ENCODE measurements at regions not wholly inside any gene's neighbourhood (a gene's known extent, or its start where the extent isn't known, plus 50 kb on each side); places are given as distances from the start of the nearest gene placed in this dataset.
"Not testable (repeated sequence)": the region's sequence is repeated elsewhere in the genome, so short reads cannot be mapped to it uniquely, and the experiment has no call there.

DNA sequence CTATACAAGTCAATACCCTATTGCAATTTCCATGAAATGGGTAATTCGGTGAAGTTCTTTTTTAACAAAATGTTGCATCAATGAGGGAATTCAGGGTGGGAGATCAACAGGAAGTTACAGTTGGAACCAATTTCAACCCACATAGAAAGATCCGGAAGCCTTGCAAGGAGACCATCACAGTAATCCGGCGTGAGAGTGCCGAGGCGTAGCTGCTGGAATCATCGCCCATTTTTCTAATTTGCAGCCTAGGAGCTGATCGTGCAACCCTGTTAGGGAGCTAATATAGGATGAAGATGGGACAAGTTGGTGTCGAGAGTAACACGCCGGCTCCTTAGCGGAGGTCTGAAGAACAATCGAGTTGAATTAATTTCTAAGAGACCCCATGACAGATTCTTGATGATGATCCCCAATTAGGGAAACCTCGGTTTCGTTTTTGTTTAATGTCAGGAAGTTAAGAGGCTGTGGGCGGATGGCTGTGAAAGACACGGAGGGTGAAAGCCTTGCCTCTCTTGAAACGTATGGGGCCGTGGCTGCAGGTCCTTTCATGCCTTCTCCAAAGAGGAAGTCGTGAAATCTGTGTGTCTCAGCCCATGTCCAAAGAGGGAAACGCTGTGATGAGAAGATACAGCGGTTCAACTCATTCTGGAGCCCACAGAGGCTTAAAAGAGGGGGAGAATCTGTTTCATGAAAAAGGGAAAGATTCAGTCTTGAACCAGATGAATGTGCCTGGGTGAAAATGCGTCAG, 51.2 kb upstream of the CARD11 start:
- DNase-seq (ENCODE audit: low read depth): no peak
- no peak overlapping the region for H3K4me3 ChIP-seq (ENCODE audit: low read depth, low read length)

- no peak overlapping the region for H3K4me3 ChIP-seq (ENCODE audit: low read depth, low read length)
- DNase-seq (ENCODE audit: low read depth): no peak
Measured at GRCh38 chr7:3097734-3098133, 54.1 kb upstream of the CARD11 start.

DNA sequence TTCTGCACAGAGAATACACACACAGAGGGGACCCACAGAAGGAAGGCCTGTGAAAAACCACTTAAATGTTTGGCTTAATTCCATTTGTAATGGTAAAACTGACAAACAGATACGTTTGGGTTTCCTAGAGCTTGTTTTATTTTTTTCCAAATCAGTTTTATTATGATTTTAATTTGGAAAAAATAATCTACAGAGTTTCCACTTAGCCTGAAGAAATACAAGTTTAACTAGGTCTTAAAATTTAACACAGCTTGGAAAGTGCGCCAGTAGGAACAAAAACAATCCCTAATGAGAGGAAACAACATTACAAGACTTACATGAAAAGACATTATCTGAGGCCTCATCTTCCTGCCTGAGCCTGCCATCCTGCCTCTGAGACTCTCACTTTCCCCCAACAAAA, 58.5 kb upstream of the CARD11 start:
- no peak overlapping the region for H3K4me3 ChIP-seq (ENCODE audit: low read depth, low read length)
- no peak for DNase-seq (ENCODE audit: low read depth)

GRCh38 chr7:3103614-3104398, 60.1 kb upstream of the CARD11 start:
- H3K4me3 ChIP-seq (ENCODE audit: low read depth, low read length): no peak overlapping the region
- no peak for DNase-seq (ENCODE audit: low read depth)

DNA sequence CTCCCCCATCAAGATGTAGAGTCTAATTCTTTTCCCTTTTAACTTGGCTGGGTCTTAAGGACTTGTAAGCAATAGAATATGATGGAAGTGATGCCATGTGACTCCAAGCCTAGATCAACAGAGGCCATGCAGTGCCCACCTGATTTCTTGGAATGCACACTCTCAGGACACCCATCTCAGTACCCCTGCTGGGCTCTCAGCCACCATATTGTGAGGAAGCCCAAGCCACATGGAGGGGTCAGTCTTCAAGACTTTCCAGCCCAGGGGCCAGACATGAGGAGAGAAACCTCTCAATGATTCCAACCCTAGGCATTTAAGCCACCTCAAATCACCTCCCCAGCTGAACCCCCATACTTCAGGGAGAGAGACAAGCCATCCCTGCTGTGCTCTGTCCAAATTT, 62.2 kb upstream of the CARD11 start:
- no peak for DNase-seq (ENCODE audit: low read depth)
- H3K4me3 ChIP-seq (ENCODE audit: low read depth, low read length): no peak overlapping the region

- H3K4me3 ChIP-seq (ENCODE audit: low read depth, low read length): no peak overlapping the region
- no peak for DNase-seq (ENCODE audit: low read depth)
Measured at GRCh38 chr7:3106361-3106826, 62.7 kb upstream of the CARD11 start.

DNA sequence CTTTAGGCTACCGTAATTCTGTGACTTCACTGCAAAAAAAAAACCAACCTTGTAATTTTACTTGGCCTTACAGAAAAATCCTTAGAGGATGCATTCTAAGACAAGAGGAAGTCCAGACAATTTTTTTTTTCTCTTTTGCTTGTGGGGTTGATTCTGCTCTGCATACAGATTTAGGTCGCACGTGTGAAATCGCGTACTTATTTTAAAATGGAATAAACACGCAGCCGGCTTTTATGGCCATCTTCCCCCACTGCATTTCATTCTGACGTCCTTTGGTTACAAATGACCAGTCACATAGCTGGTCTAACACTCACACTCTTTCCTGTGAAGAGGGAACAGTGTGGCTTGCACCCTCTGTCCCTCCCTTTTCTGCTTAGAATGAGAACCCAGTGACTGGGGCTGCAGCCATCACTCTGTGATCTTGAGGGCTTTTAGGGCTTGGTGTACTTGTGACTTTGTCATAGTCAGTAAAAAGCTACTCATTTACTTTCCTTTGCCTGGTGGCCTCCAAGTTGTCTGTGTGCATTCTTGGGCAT, 63.6 kb upstream of the CARD11 start:
- H3K4me3 ChIP-seq (ENCODE audit: low read depth, low read length): no peak overlapping the region
- no peak for DNase-seq (ENCODE audit: low read depth)

- DNase-seq (ENCODE audit: low read depth): no peak
- H3K4me3 ChIP-seq (ENCODE audit: low read depth, low read length): no peak overlapping the region
Measured at GRCh38 chr7:3107889-3108570, 64.4 kb upstream of the CARD11 start.

GRCh38 chr7:3109311-3109915, 65.7 kb upstream of the CARD11 start:
- no peak overlapping the region for H3K4me3 ChIP-seq (ENCODE audit: low read depth, low read length)
- DNase-seq (ENCODE audit: low read depth): no peak

DNA sequence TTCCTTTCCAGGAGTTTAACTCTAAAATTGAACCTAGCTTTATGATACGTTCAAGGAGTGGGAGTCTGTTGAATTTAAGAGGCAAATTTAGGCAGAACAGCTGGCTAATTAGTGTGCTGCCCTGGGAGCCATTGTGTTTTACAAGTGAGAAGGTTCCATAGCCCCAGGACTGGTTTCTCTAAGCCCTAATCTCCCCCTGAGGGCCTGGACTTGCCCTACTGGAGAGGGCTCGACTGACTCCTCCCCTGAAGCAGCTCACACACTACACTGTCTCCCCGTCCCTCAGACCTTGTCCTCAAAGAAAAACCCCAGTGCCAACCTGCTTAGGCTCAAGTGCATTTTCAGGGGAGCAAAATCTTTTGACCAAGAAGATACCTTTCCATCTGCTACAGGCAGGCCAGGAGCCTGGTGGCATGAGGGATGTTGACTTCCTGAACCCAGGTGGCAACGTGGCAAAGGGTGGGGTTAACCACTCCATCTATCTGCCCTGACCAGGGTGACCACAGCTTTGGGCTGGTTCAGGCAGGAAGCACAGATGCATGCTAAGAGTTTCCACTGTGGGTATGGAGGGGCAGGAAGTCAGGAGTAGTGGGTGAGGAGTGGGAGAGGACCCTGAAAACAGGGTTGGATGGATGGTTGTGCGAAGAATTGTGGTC, 68.9 kb upstream of the CARD11 start:
- no peak for DNase-seq (ENCODE audit: low read depth)
- H3K4me3 ChIP-seq (ENCODE audit: low read depth, low read length): no peak overlapping the region

- DNase-seq (ENCODE audit: low read depth): no peak
- no peak overlapping the region for H3K4me3 ChIP-seq (ENCODE audit: low read depth, low read length)
Measured at GRCh38 chr7:3114917-3115316, 71.2 kb upstream of the CARD11 start.

GRCh38 chr7:3117081-3117480, 73.4 kb upstream of the CARD11 start:
- H3K4me3 ChIP-seq (ENCODE audit: low read depth, low read length): no peak overlapping the region
- no peak for DNase-seq (ENCODE audit: low read depth)

- no peak for DNase-seq (ENCODE audit: low read depth)
- no peak overlapping the region for H3K4me3 ChIP-seq (ENCODE audit: low read depth, low read length)
Measured at GRCh38 chr7:3117488-3118231, 74.0 kb upstream of the CARD11 start.

DNA sequence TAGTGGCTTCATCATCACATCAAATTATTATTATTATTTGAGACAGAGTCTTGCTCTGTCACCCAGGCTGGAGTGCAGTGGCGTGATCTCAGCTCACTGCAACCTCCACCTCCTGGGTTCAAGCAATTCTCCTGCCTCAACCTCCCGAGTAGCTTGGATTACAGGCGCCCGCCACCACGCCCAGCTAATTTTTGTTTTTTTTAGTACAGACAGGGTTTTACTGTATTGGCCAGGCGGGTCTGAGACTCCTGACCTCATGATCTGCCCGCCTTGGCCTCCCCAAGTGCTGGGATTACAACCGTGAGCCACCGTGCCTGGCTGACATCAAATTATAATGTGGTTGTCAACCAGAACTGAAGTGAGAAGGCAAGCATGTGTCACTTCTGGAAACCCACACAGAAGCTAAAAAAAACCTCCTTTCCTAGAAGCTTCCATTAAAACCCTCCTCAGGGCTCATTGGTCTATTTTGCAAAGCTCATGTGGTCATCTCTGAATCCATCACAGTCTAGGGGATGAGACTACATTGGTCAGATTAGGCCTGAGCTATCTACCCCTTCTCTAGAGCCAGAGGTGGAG, 75.8 kb upstream of the CARD11 start:
- not testable (repeated sequence) for DNase-seq (ENCODE audit: low read depth); H3K4me3 ChIP-seq (ENCODE audit: low read depth, low read length)

DNA sequence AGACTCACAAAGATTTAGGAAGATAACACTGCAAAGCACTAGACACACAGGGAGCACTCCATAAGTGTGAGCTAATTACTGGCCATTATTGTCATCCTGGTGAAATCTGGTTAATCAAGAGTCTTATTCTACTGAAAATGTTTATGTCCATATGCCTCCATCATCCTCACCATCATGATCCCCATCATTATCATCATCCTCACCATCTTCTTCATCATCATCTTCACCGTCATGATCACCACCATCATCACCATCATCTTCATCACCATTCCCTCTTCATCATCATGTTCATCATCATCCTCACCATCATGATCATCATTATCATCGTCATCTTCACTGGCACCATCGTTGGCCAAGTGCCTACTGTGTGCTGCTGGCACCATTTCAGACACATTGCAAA, 76.3 kb upstream of the CARD11 start:
- H3K4me3 ChIP-seq (ENCODE audit: low read depth, low read length): no peak overlapping the region
- no peak for DNase-seq (ENCODE audit: low read depth)

DNA sequence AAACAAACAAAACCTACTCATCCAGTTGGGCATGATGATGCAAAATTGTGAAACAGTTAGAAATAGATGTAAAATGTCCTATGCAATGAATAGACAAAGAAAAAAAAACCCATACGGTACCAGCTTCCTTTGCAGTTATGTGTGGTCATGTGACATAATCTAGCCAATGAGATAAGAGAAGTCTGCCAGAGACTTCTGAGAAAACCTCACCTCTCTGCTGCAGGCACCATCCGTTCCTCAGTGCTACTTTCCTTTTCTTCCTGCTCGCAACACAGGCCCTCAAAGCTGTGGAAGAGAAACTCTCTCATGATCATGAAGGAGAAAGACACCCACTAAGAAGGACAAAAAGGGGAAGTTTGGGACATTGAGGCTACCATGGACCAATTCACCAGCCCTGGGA, 76.8 kb upstream of the CARD11 start:
- H3K4me3 ChIP-seq (ENCODE audit: low read depth, low read length): no peak overlapping the region
- no peak for DNase-seq (ENCODE audit: low read depth)

DNA sequence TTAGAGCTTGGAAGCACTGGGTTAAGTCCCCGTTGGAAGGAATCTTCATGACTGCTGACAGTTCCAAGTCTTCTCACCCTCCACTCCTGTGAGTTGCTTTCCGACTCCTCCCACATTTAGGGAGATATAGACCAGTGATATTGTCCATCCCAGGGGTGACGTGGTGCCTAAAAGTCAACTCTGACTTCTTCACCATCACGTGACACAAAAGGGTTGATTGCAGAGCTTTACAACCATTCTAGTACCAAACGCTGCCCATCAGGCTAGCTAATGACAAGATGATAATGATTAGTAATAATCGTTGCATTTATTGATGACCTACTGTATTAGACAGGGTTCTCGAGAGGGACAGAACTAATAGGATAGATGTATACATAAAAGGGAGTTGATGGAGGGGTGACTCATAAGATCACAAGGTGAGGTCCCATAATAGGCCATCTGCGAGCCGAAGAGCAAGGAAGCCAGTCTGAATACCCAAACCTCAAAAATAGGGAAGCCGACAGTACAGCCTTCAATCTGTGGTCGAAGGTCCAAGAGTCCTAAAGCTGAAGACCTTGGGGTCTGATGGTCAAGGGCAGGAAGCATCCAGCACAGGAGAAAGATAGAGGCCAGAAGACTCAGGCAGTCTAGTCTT, 85.3 kb upstream of the CARD11 start:
- DNase-seq (ENCODE audit: low read depth): no peak
- no peak overlapping the region for H3K4me3 ChIP-seq (ENCODE audit: low read depth, low read length)

Measured in skeletal muscle cell (primary cell).